RWPE1 (cell line): ENCODE measurements at regions not wholly inside any gene's neighbourhood (a gene's known extent, or its start where the extent isn't known, plus 50 kb on each side); places are given as distances from the start of the nearest gene placed in this dataset.
A peak's percentile ranks its signal among the peaks of the same experiment; 100 is the strongest.

Experiments used
- CTCF ChIA-PET: fragments of 350-600 bp; sonication (Branson Sonifier 250); formaldehyde crosslinking; extraction: SDS; loops from one replicate; lab custom pipeline; 2021; lab: Yijun Ruan, JAX
- POLR2A ChIA-PET: fragments of 400-600 bp; formaldehyde crosslinking; extraction: SDS; loops from one replicate; lab custom pipeline; 2020; ENCODE audit warnings: antibody characterized with exemption; ENCODE audit not compliant: low non-redundant PET; lab: Yijun Ruan, JAX
- DNase-seq: peaks from one replicate; pipeline ENCODE4 v3.0.0; 2012; ENCODE audit warnings: low spot score
- H3K27ac ChIP-seq: fragments of 450-650 bp; 2 replicates; pipeline ENCODE4 v1.5.1; 2017
- TF ChIP-seq, protein P1 (sequence below): fragments of 450-650 bp; conservative IDR thresholded peaks from 2 replicates; pipeline ENCODE4 v1.5.1; 2017; ENCODE audit warnings: low read depth, mild to moderate bottlenecking

DNA sequence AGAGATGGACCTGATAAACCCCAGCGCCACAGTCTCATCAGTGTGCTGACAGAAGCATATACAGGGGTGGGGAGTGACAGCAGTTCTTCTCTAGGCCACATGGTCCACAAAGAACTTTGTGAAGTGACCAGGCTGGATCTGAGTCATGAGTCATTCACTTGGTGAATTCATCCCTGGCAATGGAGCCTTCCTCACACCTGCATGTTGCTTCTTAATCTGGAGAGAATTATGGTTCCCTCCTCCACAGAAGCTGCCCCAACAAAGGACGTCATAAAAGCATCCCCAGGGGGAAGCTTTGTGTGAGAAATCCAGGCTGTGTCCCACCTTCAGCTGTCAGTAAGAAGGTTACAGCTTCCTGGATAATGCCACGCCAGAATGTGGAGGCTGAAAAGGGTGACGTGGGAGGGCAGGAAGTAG, 215.6 kb upstream of the MAF start:
- ChIA-PET POLR2A (no interaction called here), CTCF (interaction anchor here (0.5 kb wide), 1 partner anchor 311 kb away, joined by 3 read pairs; no protein-coding TSS in a partner anchor)
- no peak overlapping the region for H3K27ac ChIP-seq
- no peak for DNase-seq
- TF ChIP-seq, protein P1, sequence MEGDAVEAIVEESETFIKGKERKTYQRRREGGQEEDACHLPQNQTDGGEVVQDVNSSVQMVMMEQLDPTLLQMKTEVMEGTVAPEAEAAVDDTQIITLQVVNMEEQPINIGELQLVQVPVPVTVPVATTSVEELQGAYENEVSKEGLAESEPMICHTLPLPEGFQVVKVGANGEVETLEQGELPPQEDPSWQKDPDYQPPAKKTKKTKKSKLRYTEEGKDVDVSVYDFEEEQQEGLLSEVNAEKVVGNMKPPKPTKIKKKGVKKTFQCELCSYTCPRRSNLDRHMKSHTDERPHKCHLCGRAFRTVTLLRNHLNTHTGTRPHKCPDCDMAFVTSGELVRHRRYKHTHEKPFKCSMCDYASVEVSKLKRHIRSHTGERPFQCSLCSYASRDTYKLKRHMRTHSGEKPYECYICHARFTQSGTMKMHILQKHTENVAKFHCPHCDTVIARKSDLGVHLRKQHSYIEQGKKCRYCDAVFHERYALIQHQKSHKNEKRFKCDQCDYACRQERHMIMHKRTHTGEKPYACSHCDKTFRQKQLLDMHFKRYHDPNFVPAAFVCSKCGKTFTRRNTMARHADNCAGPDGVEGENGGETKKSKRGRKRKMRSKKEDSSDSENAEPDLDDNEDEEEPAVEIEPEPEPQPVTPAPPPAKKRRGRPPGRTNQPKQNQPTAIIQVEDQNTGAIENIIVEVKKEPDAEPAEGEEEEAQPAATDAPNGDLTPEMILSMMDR: no peak

DNA sequence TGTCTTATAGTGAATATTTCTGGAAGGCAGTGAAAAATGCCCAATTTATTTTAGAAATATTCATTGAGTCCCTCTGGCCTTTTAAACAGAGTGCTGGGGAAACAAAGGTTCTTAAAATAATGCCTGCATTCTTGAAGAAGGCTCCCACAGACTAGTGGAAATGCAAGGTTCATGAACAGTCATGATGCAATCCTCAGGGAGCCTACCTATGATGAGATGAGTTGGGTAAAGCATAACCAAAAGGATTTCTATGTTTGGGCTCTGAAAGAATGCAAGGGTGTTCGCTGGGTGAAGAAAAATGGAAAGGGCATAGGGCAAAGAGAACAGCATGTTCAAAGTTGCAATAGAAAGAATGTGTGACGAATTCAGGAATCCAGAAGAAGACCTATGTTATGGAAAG, 214.5 kb upstream of the MAF start:
- no peak overlapping the region for H3K27ac ChIP-seq
- TF ChIP-seq, protein P1: no peak
- no peak for DNase-seq
- ChIA-PET CTCF (interaction anchor here (0.7 kb wide), 1 partner anchor 371 kb away, joined by 4 read pairs; no protein-coding TSS in a partner anchor), POLR2A (no interaction called here)

DNA sequence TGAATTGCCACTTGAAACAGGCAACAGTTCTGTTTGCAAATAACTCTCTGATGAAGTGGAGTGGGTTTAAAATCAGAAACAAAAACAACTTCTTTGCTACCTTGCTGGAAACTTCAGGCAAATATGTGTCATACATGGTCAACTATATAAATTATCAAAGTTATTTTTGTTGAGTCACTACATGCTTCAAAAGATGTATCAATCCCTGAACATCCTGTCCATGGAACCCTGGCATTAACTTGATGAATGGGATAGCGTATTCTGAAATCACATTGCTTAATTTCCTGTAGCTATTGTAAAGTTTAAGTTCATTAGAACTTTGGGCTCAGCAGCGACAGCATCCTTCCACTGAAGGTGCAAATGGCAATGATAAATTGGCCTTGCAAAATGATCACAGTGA, 213.6 kb upstream of the MAF start:
- DNase-seq: peak; percentile 12
- POLR2A ChIA-PET: no interaction called here
- CTCF ChIA-PET: no interaction called here
- TF ChIP-seq, protein P1: no peak
- H3K27ac ChIP-seq: no peak overlapping the region

DNA sequence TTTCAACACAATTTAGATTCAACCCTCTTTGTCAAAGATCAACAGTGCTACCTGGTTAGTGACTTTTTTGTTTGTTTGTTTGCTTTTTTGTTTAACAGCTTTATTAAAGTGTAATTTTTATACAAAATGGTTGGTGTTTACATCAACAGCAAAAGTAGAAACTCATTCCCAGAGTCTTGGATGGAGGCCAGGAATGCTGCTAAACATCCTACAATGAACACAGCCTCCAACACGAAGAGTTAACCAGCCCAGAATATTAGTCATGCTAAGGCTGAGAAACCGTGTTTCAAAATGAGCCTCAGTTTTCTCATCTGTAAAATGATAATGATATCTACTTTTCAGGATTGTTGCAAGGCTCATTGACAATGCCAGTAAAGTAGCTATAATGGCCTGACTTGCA, 211.0 kb upstream of the MAF start:
- POLR2A ChIA-PET: no interaction called here
- TF ChIP-seq, protein P1: no peak
- peak; percentile 14 for DNase-seq
- H3K27ac ChIP-seq: no peak overlapping the region
- CTCF ChIA-PET: no interaction called here

DNA sequence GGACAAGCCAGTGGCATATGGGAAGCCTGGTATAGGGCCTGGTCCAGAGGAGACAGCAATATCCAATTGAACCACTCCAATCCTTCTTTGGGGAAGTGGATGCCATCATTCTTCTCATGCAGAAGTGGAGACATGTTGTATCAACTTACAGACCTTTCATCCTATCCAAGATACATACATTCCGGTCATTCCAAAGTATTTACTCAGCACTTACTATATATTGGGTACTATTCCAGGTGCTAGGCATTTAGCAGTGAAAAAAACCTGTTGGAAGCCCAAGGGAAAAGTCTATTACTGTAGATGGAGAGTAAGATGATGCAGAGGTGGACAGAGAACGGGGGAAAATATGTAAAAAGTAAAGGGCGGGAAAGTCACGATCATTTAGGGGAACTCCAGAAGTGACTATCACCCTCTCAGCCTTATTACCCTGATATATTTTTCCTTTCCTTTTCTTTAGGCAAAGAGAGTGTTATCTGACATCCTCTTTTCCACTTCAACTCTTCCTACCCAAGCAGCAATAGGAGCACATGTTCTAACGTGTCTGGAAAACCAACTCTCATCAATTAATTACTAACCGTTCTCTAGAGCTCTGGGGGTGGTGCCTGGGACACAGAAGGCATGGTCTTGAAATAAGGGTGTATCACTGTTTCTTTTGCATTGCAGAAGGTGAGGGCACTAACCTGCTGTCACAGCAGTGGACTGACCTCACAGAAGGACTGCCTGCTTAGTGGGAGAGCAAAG, 210.1 kb upstream of the MAF start:
- H3K27ac ChIP-seq: peak overlapping the region; percentile 28; the same call in 1 of the 2 replicates

DNA sequence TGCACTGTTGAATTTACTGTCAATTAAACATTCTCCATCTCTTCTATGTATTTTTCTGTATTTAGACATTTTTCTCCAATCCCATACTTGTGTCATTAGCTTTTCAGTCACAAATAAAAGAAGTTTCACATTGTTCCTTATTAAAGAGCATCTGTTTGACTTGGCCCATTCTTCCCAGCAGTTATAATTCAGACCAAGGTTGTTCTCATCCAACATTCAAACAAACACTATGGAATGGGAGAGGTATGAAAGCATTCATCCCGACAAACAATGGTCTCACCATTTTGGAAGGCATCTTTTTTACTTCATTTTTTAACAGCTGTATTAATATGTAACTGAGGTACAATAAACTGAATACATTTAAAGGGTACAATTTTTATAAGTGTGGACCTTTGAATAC, 208.8 kb upstream of the MAF start:
- ChIA-PET POLR2A (no interaction called here), CTCF (no interaction called here)
- no peak overlapping the region for H3K27ac ChIP-seq
- no peak for DNase-seq
- TF ChIP-seq, protein P1: no peak

More for the DNA sequence above, 210.1 kb upstream of the MAF start:
- peak; percentile 67 for DNase-seq
- CTCF ChIA-PET: no interaction called here
- POLR2A ChIA-PET: no interaction called here
- TF ChIP-seq, protein P1: no peak
